HEK293T (cell line): ENCODE measurements at regions not wholly inside any gene's neighbourhood (a gene's known extent, or its start where the extent isn't known, plus 50 kb on each side); places are given as distances from the start of the nearest gene placed in this dataset.

Source experiments
- CTCF ChIA-PET: fragments of 350-600 bp; formaldehyde crosslinking; extraction: SDS; loops from one replicate; lab custom pipeline; 2021; ENCODE audit warnings: antibody characterized with exemption, inconsistent platforms; lab: Yijun Ruan, JAX
- POLR2A ChIA-PET: fragments of 350-600 bp; formaldehyde crosslinking; extraction: SDS; loops from one replicate; lab custom pipeline; 2020; ENCODE audit warnings: antibody characterized with exemption, inconsistent platforms; lab: Yijun Ruan, JAX
- DNase-seq: peaks from one replicate; pipeline ENCODE4 v3.0.0; 2012; ENCODE audit warnings: mixed read lengths; ENCODE audit errors: extremely low spot score
- ARNT ChIP-seq: fragments of 450-650 bp; IDR thresholded peaks from 2 replicates; pipeline ENCODE4 v1.6.1; 2017; ENCODE audit warnings: mild to moderate bottlenecking
- BHLHE40 ChIP-seq: fragments of 450-650 bp; IDR thresholded peaks from 2 replicates; pipeline ENCODE4 v1.6.1; 2016; ENCODE audit warnings: mild to moderate bottlenecking, moderate library complexity, borderline replicate concordance
- CTBP1 ChIP-seq: fragments of 450-650 bp; IDR thresholded peaks from 2 replicates; pipeline ENCODE4 v1.6.1; 2016; ENCODE audit warnings: borderline replicate concordance
- ELF4 ChIP-seq: fragments of 450-650 bp; IDR thresholded peaks from 2 replicates; pipeline ENCODE4 v1.6.1; 2017; ENCODE audit warnings: antibody characterized with exemption
- FOXA1 ChIP-seq: fragments of 450-650 bp; IDR thresholded peaks from 2 replicates; pipeline ENCODE4 v1.6.1; 2016; ENCODE audit warnings: mild to moderate bottlenecking
- FOXK2 ChIP-seq: fragments of 450-650 bp; IDR thresholded peaks from 2 replicates; pipeline ENCODE4 v1.6.1; 2016; ENCODE audit warnings: mild to moderate bottlenecking
- FOXM1 ChIP-seq: fragments of 450-650 bp; IDR thresholded peaks from 2 replicates; pipeline ENCODE4 v1.6.1; 2017; ENCODE audit warnings: mild to moderate bottlenecking, borderline replicate concordance
- HDGF ChIP-seq: fragments of 450-650 bp; IDR thresholded peaks from 2 replicates; pipeline ENCODE4 v1.6.1; 2017; ENCODE audit warnings: antibody characterized with exemption, borderline replicate concordance
- L3MBTL2 ChIP-seq: fragments of 450-650 bp; conservative IDR thresholded peaks from 2 replicates; pipeline ENCODE4 v1.6.1; 2016; ENCODE audit warnings: mild to moderate bottlenecking
- LEF1 ChIP-seq: fragments of 450-650 bp; IDR thresholded peaks from 2 replicates; pipeline ENCODE4 v1.6.1; 2017; ENCODE audit warnings: mild to moderate bottlenecking, borderline replicate concordance
- NFRKB ChIP-seq: fragments of 450-650 bp; IDR thresholded peaks from 2 replicates; pipeline ENCODE4 v1.6.1; 2016; ENCODE audit warnings: mild to moderate bottlenecking, moderate library complexity
- SP1 ChIP-seq: fragments of 450-650 bp; IDR thresholded peaks from 2 replicates; pipeline ENCODE4 v1.6.1; 2017
- SUZ12 ChIP-seq: fragments of 450-650 bp; IDR thresholded peaks from 2 replicates; pipeline ENCODE4 v1.6.1; 2016; ENCODE audit warnings: mild to moderate bottlenecking
- TARDBP ChIP-seq: fragments of 450-650 bp; IDR thresholded peaks from 2 replicates; pipeline ENCODE4 v1.6.1; 2016
- ZNF384 ChIP-seq: fragments of 450-650 bp; IDR thresholded peaks from 2 replicates; pipeline ENCODE4 v1.6.1; 2016
- TF ChIP-seq, protein P1 (sequence below): fragments of 450-650 bp; IDR thresholded peaks from 2 replicates; pipeline ENCODE4 v1.6.1; 2016

DNA sequence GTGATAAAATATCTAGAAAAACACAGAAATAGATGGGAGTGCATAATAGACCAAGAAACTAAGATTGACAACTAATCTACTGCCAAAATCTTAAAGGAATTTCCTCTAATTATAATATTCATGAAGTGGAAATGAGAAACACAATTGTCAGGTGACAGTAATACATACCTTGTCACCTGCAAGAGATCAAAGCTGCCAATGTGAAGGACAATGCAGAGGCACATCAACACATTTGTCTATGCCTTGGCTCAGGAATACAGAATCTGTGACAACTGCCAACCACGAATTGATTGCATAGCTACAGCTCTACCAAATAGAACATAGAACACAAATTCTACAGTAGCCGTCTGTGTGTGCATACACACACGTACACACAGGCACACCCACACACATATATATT, 295.7 kb downstream of the PPARGC1A start:
- ChIA-PET CTCF (no interaction called here), POLR2A (no interaction called here)
- no peak for DNase-seq
- TF ChIP-seq TARDBP (no peak), ELF4 (no peak), SUZ12 (no peak), NFRKB (no peak), FOXA1 (no peak), LEF1 (no peak), FOXK2 (no peak), HDGF (no peak), L3MBTL2 (no peak)
- TF ChIP-seq, protein P1, sequence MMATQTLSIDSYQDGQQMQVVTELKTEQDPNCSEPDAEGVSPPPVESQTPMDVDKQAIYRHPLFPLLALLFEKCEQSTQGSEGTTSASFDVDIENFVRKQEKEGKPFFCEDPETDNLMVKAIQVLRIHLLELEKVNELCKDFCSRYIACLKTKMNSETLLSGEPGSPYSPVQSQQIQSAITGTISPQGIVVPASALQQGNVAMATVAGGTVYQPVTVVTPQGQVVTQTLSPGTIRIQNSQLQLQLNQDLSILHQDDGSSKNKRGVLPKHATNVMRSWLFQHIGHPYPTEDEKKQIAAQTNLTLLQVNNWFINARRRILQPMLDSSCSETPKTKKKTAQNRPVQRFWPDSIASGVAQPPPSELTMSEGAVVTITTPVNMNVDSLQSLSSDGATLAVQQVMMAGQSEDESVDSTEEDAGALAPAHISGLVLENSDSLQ = no peak

DNA sequence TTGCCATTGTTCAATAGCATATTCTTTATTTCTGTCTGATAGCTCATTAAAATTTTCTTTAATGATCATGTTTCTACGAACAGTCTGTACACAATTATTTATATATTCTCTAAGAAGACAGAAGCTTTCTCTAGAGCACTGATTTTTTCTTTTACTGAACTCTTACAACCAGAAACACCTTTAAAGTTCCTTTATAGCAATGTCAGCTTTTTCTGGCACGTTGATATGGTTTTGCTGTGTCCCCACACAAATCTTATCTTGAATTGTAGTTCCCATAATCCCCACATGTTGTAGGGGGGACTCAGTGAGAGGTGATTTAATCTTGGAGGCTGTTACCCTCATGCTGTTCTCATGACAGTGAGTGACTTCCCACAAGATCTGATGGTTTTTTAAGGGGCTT, 299.4 kb downstream of the PPARGC1A start:
- TF ChIP-seq FOXM1 (no peak), FOXA1 (no peak), ARNT (no peak), CTBP1 (no peak), ZNF384 (no peak), LEF1 (no peak), FOXK2 (no peak)
- CTCF ChIA-PET = no interaction called here
- no peak for DNase-seq
- POLR2A ChIA-PET = no interaction called here

DNA sequence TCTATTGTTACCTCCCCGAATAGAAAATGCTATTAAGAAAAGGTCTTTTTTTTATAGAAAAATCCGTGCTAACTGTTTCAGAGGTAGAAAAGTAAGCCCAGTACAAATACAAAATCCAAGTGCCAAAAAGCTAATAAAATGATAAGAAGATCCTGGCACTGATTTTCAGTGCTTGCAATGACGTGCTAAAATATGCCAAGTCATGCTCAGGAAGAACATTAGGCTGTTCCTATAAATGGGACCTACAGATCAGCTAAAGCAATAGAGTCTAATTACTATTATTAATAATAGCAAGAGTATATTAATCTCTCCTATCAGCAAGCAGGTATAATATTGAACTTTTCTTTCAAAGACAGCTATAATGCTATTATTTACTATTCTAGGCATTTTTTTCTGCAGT, 305.8 kb downstream of the PPARGC1A start:
- ChIA-PET CTCF (no interaction called here), POLR2A (no interaction called here)
- no peak for DNase-seq
- TF ChIP-seq NFRKB = no peak

- POLR2A ChIA-PET = interaction anchor here (0.8 kb wide), 1 partner anchor 1716 kb away, joined by 3 read pairs; no protein-coding TSS in a partner anchor
- DNase-seq = no peak
- CTCF ChIA-PET = no interaction called here
- no peak for TF ChIP-seq FOXA1
- TF ChIP-seq SP1 = no peak
- TF ChIP-seq NFRKB = no peak
- no peak for TF ChIP-seq FOXK2
- TF ChIP-seq ARNT = no peak
- no peak for TF ChIP-seq LEF1
- TF ChIP-seq HDGF = no peak
- TF ChIP-seq TARDBP = no peak
- TF ChIP-seq CTBP1 = no peak
- TF ChIP-seq L3MBTL2 = no peak
- no peak for TF ChIP-seq ZNF384
- TF ChIP-seq SUZ12 = no peak
- no peak for TF ChIP-seq BHLHE40
- TF ChIP-seq, protein P1 = no peak
- no peak for TF ChIP-seq ELF4
- no peak for TF ChIP-seq FOXM1
These were observed 307.2 kb downstream of the PPARGC1A start for GRCh38 chr4:23582671-23583070.

DNA sequence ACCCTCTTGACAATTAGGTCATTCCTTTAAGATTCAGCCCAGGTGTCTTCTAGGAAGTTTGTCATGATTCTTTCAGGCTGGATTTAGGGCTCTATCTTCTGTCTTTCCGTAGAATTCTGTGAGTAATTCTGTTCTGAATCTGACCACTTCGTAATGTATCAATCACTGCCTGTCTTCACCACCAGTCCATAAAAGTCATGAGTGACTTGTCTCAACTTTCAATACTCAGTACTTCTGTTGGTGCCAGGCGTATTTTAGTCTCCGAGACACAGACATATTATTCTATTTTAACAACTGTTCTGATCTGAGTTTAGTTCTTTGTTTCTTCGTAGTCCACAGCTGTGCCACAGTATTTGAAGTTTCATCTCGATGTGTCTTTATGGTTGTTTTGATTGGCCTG, 310.7 kb downstream of the PPARGC1A start:
- CTCF ChIA-PET = no interaction called here
- TF ChIP-seq CTBP1 (no peak), ARNT (no peak), LEF1 (no peak), FOXA1 (no peak), ELF4 (no peak), SP1 (no peak), FOXK2 (no peak), ZNF384 (no peak), L3MBTL2 (no peak), BHLHE40 (no peak), SUZ12 (no peak), FOXM1 (no peak), TARDBP (no peak), HDGF (no peak), NFRKB (no peak)
- TF ChIP-seq, protein P1 = no peak
- POLR2A ChIA-PET = no interaction called here
- DNase-seq = no peak

DNA sequence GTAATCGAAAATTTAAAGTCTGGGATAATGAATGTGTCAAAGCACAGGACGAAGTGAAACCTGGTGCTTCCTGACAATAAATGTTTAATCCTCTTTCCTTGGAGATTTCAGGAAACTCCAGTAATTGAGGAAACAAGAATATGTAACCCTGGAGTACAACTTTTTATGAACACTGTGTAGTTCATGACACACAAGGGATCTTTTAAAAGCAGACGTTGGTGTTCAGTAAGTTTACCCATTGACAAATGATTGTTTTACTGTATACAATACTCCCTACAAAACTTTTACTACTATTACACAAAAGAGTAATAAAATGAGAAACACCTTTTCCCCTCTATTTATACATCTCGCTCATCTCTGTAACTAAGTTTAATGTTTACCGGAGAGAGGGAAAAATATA, 312.4 kb downstream of the PPARGC1A start:
- TF ChIP-seq TARDBP (no peak), BHLHE40 (no peak), FOXA1 (no peak), ELF4 (no peak), HDGF (no peak), ZNF384 (no peak), SUZ12 (no peak), L3MBTL2 (no peak), NFRKB (no peak), SP1 (no peak), FOXM1 (no peak)
- TF ChIP-seq, protein P1 = no peak
- ChIA-PET CTCF (no interaction called here), POLR2A (no interaction called here)
- no peak for DNase-seq
